MM.1S (cell line): ENCODE measurements at regions not wholly inside any gene's neighbourhood (a gene's known extent, or its start where the extent isn't known, plus 50 kb on each side); places are given as distances from the start of the nearest gene placed in this dataset.

ENCODE experiments used
- DNase-seq: peaks from one replicate; pipeline ENCODE4 v3.0.0-alpha.2; 2015
- H2AFZ ChIP-seq: fragments of 300-600 bp; sonication (generic); 2 replicates; pipeline ENCODE4 v1.6.0; 2016; ENCODE audit warnings: antibody characterized with exemption, low read length
- H3F3A ChIP-seq: fragments of 300-600 bp; sonication (generic); 2 replicates; pipeline ENCODE4 v1.6.1; 2016; ENCODE audit warnings: mild to moderate bottlenecking, antibody characterized with exemption, low read length, moderate library complexity, mixed read lengths; ENCODE audit not compliant: insufficient read depth
- H3K27ac ChIP-seq: fragments of 300-600 bp; sonication (generic); 2 replicates; pipeline ENCODE4 v1.5.1; 2016; ENCODE audit warnings: mild to moderate bottlenecking, low read length
- H3K27me3 ChIP-seq: fragments of 300-600 bp; sonication (generic); replicated peaks from 2 replicates; pipeline ENCODE4 v1.6.0; 2016; ENCODE audit warnings: low read length; ENCODE audit not compliant: insufficient read depth
- H3K36me3 ChIP-seq: fragments of 300-600 bp; sonication (generic); replicated peaks from 2 replicates; pipeline ENCODE4 v1.6.1; 2016; ENCODE audit warnings: mild to moderate bottlenecking, low read length, mixed read lengths; ENCODE audit not compliant: insufficient read depth
- H3K4me1 ChIP-seq: fragments of 300-600 bp; sonication (generic); 2 replicates; pipeline ENCODE4 v1.6.1; 2016; ENCODE audit warnings: low read length, mixed read lengths
- H3K4me2 ChIP-seq: fragments of 300-600 bp; sonication (generic); 2 replicates; pipeline ENCODE4 v1.6.0; 2016; ENCODE audit warnings: low read depth, low read length
- H3K4me3 ChIP-seq: fragments of 300-600 bp; sonication (generic); 2 replicates; pipeline ENCODE4 v1.5.1; 2016; ENCODE audit warnings: low read length, mixed read lengths
- H3K79me2 ChIP-seq: fragments of 300-600 bp; sonication (generic); 2 replicates; pipeline ENCODE4 v1.6.1; 2016; ENCODE audit warnings: mixed run types, low read length, mixed read lengths
- H3K9ac ChIP-seq: fragments of 300-600 bp; sonication (generic); 2 replicates; pipeline ENCODE4 v1.6.1; 2016; ENCODE audit warnings: low read length, mixed read lengths
- H3K9me2 ChIP-seq: fragments of 300-600 bp; sonication (generic); replicated peaks from 2 replicates; pipeline ENCODE4 v1.6.1; 2016; ENCODE audit warnings: mild to moderate bottlenecking, low read length, mixed read lengths; ENCODE audit not compliant: insufficient read depth
- H3K9me3 ChIP-seq: fragments of 300-600 bp; sonication (generic); replicated peaks from 2 replicates; pipeline ENCODE4 v1.6.1; 2016; ENCODE audit warnings: mild to moderate bottlenecking, low read length, mixed read lengths; ENCODE audit not compliant: insufficient read depth
- H4K20me1 ChIP-seq: fragments of 300-600 bp; sonication (generic); 2 replicates; pipeline ENCODE4 v1.6.1; 2016; ENCODE audit warnings: mild to moderate bottlenecking, low read length, moderate library complexity, mixed read lengths; ENCODE audit not compliant: insufficient read depth
- CTCF ChIP-seq: fragments of 300-600 bp; sonication (generic); IDR thresholded peaks from 2 replicates; pipeline ENCODE4 v1.5.1; 2016; ENCODE audit warnings: antibody characterized with exemption, low read length, mixed read lengths
- EZH2 ChIP-seq: fragments of 300-600 bp; sonication (generic); optimal IDR thresholded peaks from 2 replicates; pipeline ENCODE3; 2017; ENCODE audit warnings: low read depth, mild to moderate bottlenecking, antibody characterized with exemption, low read length, mixed read lengths
- EZH2phosphoT487 ChIP-seq: fragments of 300-600 bp; sonication (generic); IDR thresholded peaks from 2 replicates; pipeline ENCODE4 v1.6.1; 2018; ENCODE audit warnings: antibody characterized with exemption, low read length

GRCh38 chr13:103730407-103730806 is 664.2 kb upstream of the SLC10A2 start:
- H4K20me1 ChIP-seq = no peaks in the 10 kb centered on the region
- no peaks in the 10 kb centered on the region for H3K27me3 ChIP-seq
- H3K4me2 ChIP-seq = no peak overlapping the region
- H2AFZ ChIP-seq = no peak overlapping the region
- H3K79me2 ChIP-seq = no peaks in the 10 kb centered on the region
- TF ChIP-seq CTCF (no peak), EZH2phosphoT487 (no peak), EZH2 (no peak)
- no peaks in the 10 kb centered on the region for H3K4me1 ChIP-seq
- H3K9me3 ChIP-seq = no peaks in the 10 kb centered on the region
- no peaks in the 10 kb centered on the region for H3F3A ChIP-seq
- DNase-seq = no peak
- no peaks in the 10 kb centered on the region for H3K9me2 ChIP-seq
- no peak overlapping the region for H3K27ac ChIP-seq
- H3K36me3 ChIP-seq = no peaks in the 10 kb centered on the region
- H3K9ac ChIP-seq = no peak overlapping the region
- H3K4me3 ChIP-seq = no peak overlapping the region

- Histone ChIP-seq H3K36me3 (no peaks in the 10 kb centered on the region), H3K27ac (no peak overlapping the region), H4K20me1 (no peaks in the 10 kb centered on the region), H3K9me3 (no peaks in the 10 kb centered on the region), H3K4me3 (no peak overlapping the region), H3K9ac (no peak overlapping the region), H3K4me2 (no peak overlapping the region), H3K27me3 (no peaks in the 10 kb centered on the region), H2AFZ (no peak overlapping the region), H3K4me1 (no peaks in the 10 kb centered on the region), H3K79me2 (no peaks in the 10 kb centered on the region), H3F3A (no peaks in the 10 kb centered on the region), H3K9me2 (no peaks in the 10 kb centered on the region)
- no peak for TF ChIP-seq EZH2
- no peak for DNase-seq
These were observed 660.6 kb upstream of the SLC10A2 start for GRCh38 chr13:103726808-103727207.

- no peak overlapping the region for H3K27ac ChIP-seq
- H2AFZ ChIP-seq = no peak overlapping the region
- no peaks in the 10 kb centered on the region for H3K9me3 ChIP-seq
- H3K36me3 ChIP-seq = no peaks in the 10 kb centered on the region
- no peaks in the 10 kb centered on the region for H4K20me1 ChIP-seq
- H3F3A ChIP-seq = no peaks in the 10 kb centered on the region
- H3K4me3 ChIP-seq = no peak overlapping the region
- H3K4me1 ChIP-seq = no peaks in the 10 kb centered on the region; the same call in 1 of the 2 replicates
- no peak for TF ChIP-seq EZH2phosphoT487
- DNase-seq = no peak
- H3K79me2 ChIP-seq = no peaks in the 10 kb centered on the region
- no peaks in the 10 kb centered on the region for H3K9me2 ChIP-seq
- no peaks in the 10 kb centered on the region for H3K27me3 ChIP-seq
- H3K4me2 ChIP-seq = no peak overlapping the region
- H3K9ac ChIP-seq = no peak overlapping the region
These were observed 650.5 kb upstream of the SLC10A2 start for GRCh38 chr13:103716718-103717117.

GRCh38 chr13:103715335-103715734 is 649.1 kb upstream of the SLC10A2 start:
- Histone ChIP-seq H3K9ac (no peak overlapping the region), H3K4me2 (no peak overlapping the region), H3F3A (no peaks in the 10 kb centered on the region), H3K9me3 (no peaks in the 10 kb centered on the region), H4K20me1 (no peaks in the 10 kb centered on the region), H3K4me3 (no peak overlapping the region), H2AFZ (no peak overlapping the region), H3K9me2 (no peaks in the 10 kb centered on the region), H3K79me2 (no peaks in the 10 kb centered on the region), H3K4me1 (no peaks in the 10 kb centered on the region; the same call in 1 of the 2 replicates), H3K27ac (no peak overlapping the region), H3K36me3 (no peaks in the 10 kb centered on the region), H3K27me3 (no peaks in the 10 kb centered on the region)
- no peak for DNase-seq
- TF ChIP-seq CTCF = no peak
- TF ChIP-seq EZH2 = no peak
